HG03378 (cell line): ENCODE measurements at regions not wholly inside any gene's neighbourhood (a gene's known extent, or its start where the extent isn't known, plus 50 kb on each side); places are given as distances from the start of the nearest gene placed in this dataset.

Experiments
- ATAC-seq: cut with Tn5 transposase; IDR thresholded peaks from one replicate; pipeline ENCODE4 v1.9.1; 2021; ENCODE audit warnings: mild to moderate bottlenecking, moderate library complexity; ENCODE audit not compliant: unreplicated experiment

GRCh38 chr4:184941671-184942418 lies 76.4 kb upstream of the HELT start:
- ATAC-seq, result no peak

- no peak for ATAC-seq
These were observed 75.6 kb upstream of the HELT start for GRCh38 chr4:184942444-184943425.

- ATAC-seq, result no peak
These were observed 69.3 kb upstream of the HELT start for GRCh38 chr4:184949020-184949419.

- no peak for ATAC-seq
These were observed 68.0 kb upstream of the HELT start for GRCh38 chr4:184950117-184950830.

GRCh38 chr4:184950926-184951325 lies 67.4 kb upstream of the HELT start:
- no peak for ATAC-seq

- ATAC-seq, result no peak
These were observed 66.6 kb upstream of the HELT start for GRCh38 chr4:184951668-184952160.

- no peak for ATAC-seq
These were observed 65.8 kb upstream of the HELT start for GRCh38 chr4:184952522-184952921.

- no peak for ATAC-seq
These were observed 64.8 kb upstream of the HELT start for GRCh38 chr4:184953421-184953945.

GRCh38 chr4:184953971-184954370 lies 64.3 kb upstream of the HELT start:
- ATAC-seq, result no peak

- no peak for ATAC-seq
These were observed 63.8 kb upstream of the HELT start for GRCh38 chr4:184954482-184954881.

- no peak for ATAC-seq
These were observed 63.2 kb upstream of the HELT start for GRCh38 chr4:184955116-184955515.

GRCh38 chr4:184955636-184956035 lies 62.7 kb upstream of the HELT start:
- ATAC-seq, result peak; percentile 59

- ATAC-seq, result no peak
These were observed 60.7 kb upstream of the HELT start for GRCh38 chr4:184957446-184958115.

- no peak for ATAC-seq
These were observed 60.0 kb upstream of the HELT start for GRCh38 chr4:184958127-184958922.

- ATAC-seq, result no peak
These were observed 59.4 kb upstream of the HELT start for GRCh38 chr4:184958923-184959210.

GRCh38 chr4:184959309-184959708 lies 59.0 kb upstream of the HELT start:
- no peak for ATAC-seq

GRCh38 chr4:184959786-184960185 lies 58.5 kb upstream of the HELT start:
- ATAC-seq, result no peak

- ATAC-seq, result no peak
These were observed 57.8 kb upstream of the HELT start for GRCh38 chr4:184960505-184960971.

- ATAC-seq, result no peak
These were observed 56.6 kb upstream of the HELT start for GRCh38 chr4:184961660-184962059.
